OCI-LY7 (cell line): ENCODE measurements at regions not wholly inside any gene's neighbourhood (a gene's known extent, or its start where the extent isn't known, plus 50 kb on each side); places are given as distances from the start of the nearest gene placed in this dataset.
"Not testable (repeated sequence)": the region's sequence is repeated elsewhere in the genome, so short reads cannot be mapped to it uniquely, and the experiment has no call there.

Experiments used
- EZH2phosphoT487 ChIP-seq: fragments of 200-600 bp; sonication (generic); IDR thresholded peaks from 2 replicates; pipeline ENCODE4 v1.6.1; 2018; ENCODE audit warnings: low read depth, borderline replicate concordance, mild to moderate bottlenecking, mixed run types, antibody characterized with exemption, low read length, moderate library complexity, mixed read lengths
- TF ChIP-seq, protein P1 (sequence below): fragments of 200-600 bp; sonication (generic); conservative IDR thresholded peaks from 2 replicates; pipeline ENCODE4 v1.5.1; 2014; ENCODE audit warnings: mild to moderate bottlenecking, antibody characterized with exemption, low read length, moderate library complexity, mixed read lengths

GRCh38 chr7:51386184-51386583, 69.6 kb upstream of the COBL start:
- TF ChIP-seq, protein P1, sequence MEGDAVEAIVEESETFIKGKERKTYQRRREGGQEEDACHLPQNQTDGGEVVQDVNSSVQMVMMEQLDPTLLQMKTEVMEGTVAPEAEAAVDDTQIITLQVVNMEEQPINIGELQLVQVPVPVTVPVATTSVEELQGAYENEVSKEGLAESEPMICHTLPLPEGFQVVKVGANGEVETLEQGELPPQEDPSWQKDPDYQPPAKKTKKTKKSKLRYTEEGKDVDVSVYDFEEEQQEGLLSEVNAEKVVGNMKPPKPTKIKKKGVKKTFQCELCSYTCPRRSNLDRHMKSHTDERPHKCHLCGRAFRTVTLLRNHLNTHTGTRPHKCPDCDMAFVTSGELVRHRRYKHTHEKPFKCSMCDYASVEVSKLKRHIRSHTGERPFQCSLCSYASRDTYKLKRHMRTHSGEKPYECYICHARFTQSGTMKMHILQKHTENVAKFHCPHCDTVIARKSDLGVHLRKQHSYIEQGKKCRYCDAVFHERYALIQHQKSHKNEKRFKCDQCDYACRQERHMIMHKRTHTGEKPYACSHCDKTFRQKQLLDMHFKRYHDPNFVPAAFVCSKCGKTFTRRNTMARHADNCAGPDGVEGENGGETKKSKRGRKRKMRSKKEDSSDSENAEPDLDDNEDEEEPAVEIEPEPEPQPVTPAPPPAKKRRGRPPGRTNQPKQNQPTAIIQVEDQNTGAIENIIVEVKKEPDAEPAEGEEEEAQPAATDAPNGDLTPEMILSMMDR = not testable (repeated sequence)
- not testable (repeated sequence) for TF ChIP-seq EZH2phosphoT487
